Activated naive CD8-positive, alpha-beta T cell treated with anti-CD3 and anti-CD28 coated beads for 36 hours (primary cell): ENCODE measurements at regions not wholly inside any gene's neighbourhood (a gene's known extent, or its start where the extent isn't known, plus 50 kb on each side); places are given as distances from the start of the nearest gene placed in this dataset.

Experiments
- DNase-seq: peaks from one replicate; pipeline ENCODE4 v3.0.0; 2021
- H3K27ac Mint-ChIP-seq: one replicate; pipeline ENCODE4 v1.8.0; 2022; ENCODE audit warnings: mild to moderate bottlenecking, moderate library complexity, mixed read lengths
- H3K27me3 Mint-ChIP-seq: one replicate; pipeline ENCODE4 v1.8.0; 2022; ENCODE audit warnings: mild to moderate bottlenecking, mixed read lengths
- H3K36me3 Mint-ChIP-seq: one replicate; pipeline ENCODE4 v1.8.0; 2021; ENCODE audit warnings: mild to moderate bottlenecking, mixed read lengths
- H3K4me1 Mint-ChIP-seq: one replicate; pipeline ENCODE4 v1.8.0; 2021; ENCODE audit warnings: mixed read lengths
- H3K4me3 Mint-ChIP-seq: one replicate; pipeline ENCODE4 v1.8.0; 2022; ENCODE audit warnings: mild to moderate bottlenecking, moderate library complexity, mixed read lengths
- H3K9me3 Mint-ChIP-seq: one replicate; pipeline ENCODE4 v1.8.0; 2022; ENCODE audit warnings: mixed read lengths

- no peak overlapping the region for H3K4me3 Mint-ChIP-seq
- no peak overlapping the region for H3K27ac Mint-ChIP-seq
- no peak for DNase-seq
- H3K4me1 Mint-ChIP-seq = no peaks in the 10 kb centered on the region
- H3K36me3 Mint-ChIP-seq = no peaks in the 10 kb centered on the region
- peaks cover 6% of the 10 kb centered on the region for H3K27me3 Mint-ChIP-seq
- H3K9me3 Mint-ChIP-seq = peaks cover 10% of the 10 kb centered on the region
Measured at GRCh38 chr3:40624189-40624769, 99.5 kb downstream of the ZNF621 start.

- H3K36me3 Mint-ChIP-seq = no peaks in the 10 kb centered on the region
- DNase-seq = no peak
- H3K27me3 Mint-ChIP-seq = peaks cover 12% of the 10 kb centered on the region
- H3K9me3 Mint-ChIP-seq = peaks cover 13% of the 10 kb centered on the region
- no peaks in the 10 kb centered on the region for H3K4me1 Mint-ChIP-seq
- no peak overlapping the region for H3K27ac Mint-ChIP-seq
- no peak overlapping the region for H3K4me3 Mint-ChIP-seq
Measured at GRCh38 chr3:40627095-40627494, 102.3 kb downstream of the ZNF621 start.

GRCh38 chr3:40628984-40629383, 104.2 kb downstream of the ZNF621 start:
- Mint-ChIP-seq H3K27ac (no peak overlapping the region), H3K9me3 (peaks cover 19% of the 10 kb centered on the region), H3K4me3 (no peak overlapping the region), H3K36me3 (no peaks in the 10 kb centered on the region), H3K27me3 (peaks cover 18% of the 10 kb centered on the region), H3K4me1 (no peaks in the 10 kb centered on the region)
- DNase-seq = no peak

- DNase-seq = no peak
- Mint-ChIP-seq H3K4me3 (no peak overlapping the region), H3K4me1 (no peaks in the 10 kb centered on the region), H3K9me3 (peaks cover 19% of the 10 kb centered on the region), H3K36me3 (no peaks in the 10 kb centered on the region), H3K27me3 (peaks cover 20% of the 10 kb centered on the region), H3K27ac (no peak overlapping the region)
Measured at GRCh38 chr3:40631341-40631995, 106.7 kb downstream of the ZNF621 start.

GRCh38 chr3:40637906-40638305, 113.1 kb downstream of the ZNF621 start:
- Mint-ChIP-seq H3K4me1 (no peaks in the 10 kb centered on the region), H3K4me3 (no peak overlapping the region), H3K27me3 (peaks cover 6% of the 10 kb centered on the region), H3K27ac (no peak overlapping the region), H3K9me3 (peaks cover 4% of the 10 kb centered on the region), H3K36me3 (no peaks in the 10 kb centered on the region)
- no peak for DNase-seq

GRCh38 chr3:40639006-40639405, 114.2 kb downstream of the ZNF621 start:
- H3K9me3 Mint-ChIP-seq = no peaks in the 10 kb centered on the region
- H3K4me1 Mint-ChIP-seq = no peaks in the 10 kb centered on the region
- H3K36me3 Mint-ChIP-seq = no peaks in the 10 kb centered on the region
- H3K4me3 Mint-ChIP-seq = no peak overlapping the region
- DNase-seq = no peak
- no peak overlapping the region for H3K27ac Mint-ChIP-seq
- peaks cover 2% of the 10 kb centered on the region for H3K27me3 Mint-ChIP-seq

- Mint-ChIP-seq H3K4me3 (no peak overlapping the region), H3K27ac (no peak overlapping the region), H3K36me3 (no peaks in the 10 kb centered on the region), H3K27me3 (peaks cover 6% of the 10 kb centered on the region), H3K9me3 (no peaks in the 10 kb centered on the region), H3K4me1 (no peaks in the 10 kb centered on the region)
- DNase-seq = no peak
Measured at GRCh38 chr3:40642812-40643211, 118.1 kb downstream of the ZNF621 start.

GRCh38 chr3:40645883-40646282, 121.1 kb downstream of the ZNF621 start:
- Mint-ChIP-seq H3K27me3 (peaks cover 6% of the 10 kb centered on the region), H3K4me3 (no peak overlapping the region), H3K36me3 (no peaks in the 10 kb centered on the region)

GRCh38 chr3:40649346-40649745, 124.6 kb downstream of the ZNF621 start:
- H3K9me3 Mint-ChIP-seq = no peaks in the 10 kb centered on the region

More at GRCh38 chr3:40645883-40646282, 121.1 kb downstream of the ZNF621 start:
- no peak for DNase-seq
- H3K4me1 Mint-ChIP-seq = no peaks in the 10 kb centered on the region
- H3K27ac Mint-ChIP-seq = no peak overlapping the region
- no peaks in the 10 kb centered on the region for H3K9me3 Mint-ChIP-seq

GRCh38 chr3:40652072-40652471, 127.3 kb downstream of the ZNF621 start:
- Mint-ChIP-seq H3K4me3 (no peak overlapping the region), H3K27me3 (peaks cover 1% of the 10 kb centered on the region), H3K4me1 (no peaks in the 10 kb centered on the region), H3K9me3 (no peaks in the 10 kb centered on the region), H3K27ac (no peak overlapping the region), H3K36me3 (no peaks in the 10 kb centered on the region)
- no peak for DNase-seq

More at GRCh38 chr3:40649346-40649745, 124.6 kb downstream of the ZNF621 start:
- Mint-ChIP-seq H3K27me3 (peaks cover 6% of the 10 kb centered on the region), H3K36me3 (no peaks in the 10 kb centered on the region), H3K4me3 (no peak overlapping the region), H3K4me1 (no peaks in the 10 kb centered on the region), H3K27ac (no peak overlapping the region)
- DNase-seq = no peak

GRCh38 chr3:40653001-40653400, 128.2 kb downstream of the ZNF621 start:
- Mint-ChIP-seq H3K4me1 (no peaks in the 10 kb centered on the region), H3K36me3 (no peaks in the 10 kb centered on the region), H3K4me3 (no peak overlapping the region), H3K27me3 (no peaks in the 10 kb centered on the region), H3K27ac (no peak overlapping the region), H3K9me3 (no peaks in the 10 kb centered on the region)
- DNase-seq = no peak

GRCh38 chr3:40653878-40654277, 129.1 kb downstream of the ZNF621 start:
- no peak overlapping the region for H3K27ac Mint-ChIP-seq
- no peaks in the 10 kb centered on the region for H3K36me3 Mint-ChIP-seq
- DNase-seq = no peak
- no peaks in the 10 kb centered on the region for H3K27me3 Mint-ChIP-seq
- H3K4me3 Mint-ChIP-seq = no peak overlapping the region
- H3K4me1 Mint-ChIP-seq = no peaks in the 10 kb centered on the region
- no peaks in the 10 kb centered on the region for H3K9me3 Mint-ChIP-seq

GRCh38 chr3:40655551-40655950, 130.8 kb downstream of the ZNF621 start:
- Mint-ChIP-seq H3K27ac (no peak overlapping the region), H3K36me3 (no peaks in the 10 kb centered on the region), H3K27me3 (no peaks in the 10 kb centered on the region), H3K4me3 (no peak overlapping the region), H3K4me1 (no peaks in the 10 kb centered on the region), H3K9me3 (no peaks in the 10 kb centered on the region)
- no peak for DNase-seq

GRCh38 chr3:40657623-40658022, 132.9 kb downstream of the ZNF621 start:
- peaks cover 3% of the 10 kb centered on the region for H3K27me3 Mint-ChIP-seq
- H3K4me1 Mint-ChIP-seq = no peaks in the 10 kb centered on the region
- no peaks in the 10 kb centered on the region for H3K9me3 Mint-ChIP-seq
- no peak overlapping the region for H3K4me3 Mint-ChIP-seq
- DNase-seq = no peak
- no peaks in the 10 kb centered on the region for H3K36me3 Mint-ChIP-seq
- H3K27ac Mint-ChIP-seq = no peak overlapping the region

GRCh38 chr3:40658305-40658704, 133.5 kb downstream of the ZNF621 start:
- no peak overlapping the region for H3K4me3 Mint-ChIP-seq
- no peak overlapping the region for H3K27ac Mint-ChIP-seq
- no peaks in the 10 kb centered on the region for H3K9me3 Mint-ChIP-seq

GRCh38 chr3:40660554-40660953, 135.8 kb downstream of the ZNF621 start:
- no peak overlapping the region for H3K4me3 Mint-ChIP-seq
- H3K27ac Mint-ChIP-seq = no peak overlapping the region
- H3K9me3 Mint-ChIP-seq = no peaks in the 10 kb centered on the region
- no peaks in the 10 kb centered on the region for H3K4me1 Mint-ChIP-seq
- H3K27me3 Mint-ChIP-seq = peaks cover 3% of the 10 kb centered on the region
- no peak for DNase-seq
- H3K36me3 Mint-ChIP-seq = no peaks in the 10 kb centered on the region

More at GRCh38 chr3:40658305-40658704, 133.5 kb downstream of the ZNF621 start:
- peaks cover 3% of the 10 kb centered on the region for H3K27me3 Mint-ChIP-seq
- DNase-seq = no peak
- H3K4me1 Mint-ChIP-seq = no peaks in the 10 kb centered on the region
- no peaks in the 10 kb centered on the region for H3K36me3 Mint-ChIP-seq
